ENCODE measurements at regions not wholly inside any gene's neighbourhood (a gene's known extent, or its start where the extent isn't known, plus 50 kb on each side); places are given as distances from the start of the nearest gene placed in this dataset.

- TF ChIP-seq CTCF (IDR thresholded peaks at IDR 0.05), result no peak
- no peak overlapping the region for H3K9ac ChIP-seq (ENCODE audit: low read depth in 2 of 2, low read length in 2 of 2)
- H3K4me1 ChIP-seq, result no peaks in the 10 kb centered on the region
- H3K27me3 ChIP-seq, result no peaks in the 10 kb centered on the region
- no peak overlapping the region for H3K27ac ChIP-seq
- no peak for DNase-seq
- no peaks in the 10 kb centered on the region for H3K9me3 ChIP-seq
- intact Hi-C loops (cut with DNase I), result no loop called here
- no peak overlapping the region for H3K4me3 ChIP-seq
- H3K36me3 ChIP-seq, result no peaks in the 10 kb centered on the region
These were observed 2800.4 kb downstream of the PCDH9 start for GRCh38 chr13:64429691-64430090.

- no peak for TF ChIP-seq CTCF (IDR thresholded peaks at IDR 0.05)
- H3K27me3 ChIP-seq, result no peaks in the 10 kb centered on the region
- H3K9ac ChIP-seq (ENCODE audit: low read depth in 2 of 2, low read length in 2 of 2), result no peak overlapping the region
- DNase-seq, result no peak
- intact Hi-C loops (cut with DNase I), result no loop called here
- no peaks in the 10 kb centered on the region for H3K9me3 ChIP-seq
- H3K36me3 ChIP-seq, result no peaks in the 10 kb centered on the region
- H3K4me1 ChIP-seq, result no peaks in the 10 kb centered on the region
- H3K27ac ChIP-seq, result no peak overlapping the region
- no peak overlapping the region for H3K4me3 ChIP-seq
These were observed 2801.9 kb downstream of the PCDH9 start for GRCh38 chr13:64428196-64428595.

DNA sequence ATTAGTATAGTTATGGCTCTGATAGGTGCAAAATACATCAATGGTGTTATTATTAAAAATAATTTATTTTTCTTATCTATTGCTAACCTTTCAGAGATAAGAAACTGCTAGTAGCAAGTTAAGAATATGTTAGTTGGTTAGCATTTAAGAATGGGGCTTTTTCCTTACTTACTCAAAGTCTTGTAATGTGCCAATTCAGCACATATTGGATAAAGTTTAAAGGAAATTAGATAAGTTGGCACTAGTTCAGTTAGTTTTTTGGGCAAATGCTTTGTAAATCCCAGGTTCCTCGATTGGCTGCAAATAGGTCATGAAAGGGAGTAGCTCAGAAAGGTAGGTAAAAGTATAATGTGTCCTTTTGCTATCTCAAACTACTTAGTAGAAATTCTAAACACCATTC lies 2806.7 kb downstream of the PCDH9 start:
- H3K4me1 ChIP-seq, result no peaks in the 10 kb centered on the region
- H3K4me3 ChIP-seq, result no peak overlapping the region
- H3K36me3 ChIP-seq, result no peaks in the 10 kb centered on the region
- H3K27me3 ChIP-seq, result no peaks in the 10 kb centered on the region
- H3K9me3 ChIP-seq, result no peaks in the 10 kb centered on the region
- no peak overlapping the region for H3K27ac ChIP-seq
- intact Hi-C loops (cut with DNase I), result no loop called here
- no peak for DNase-seq
- no peak for TF ChIP-seq CTCF (IDR thresholded peaks at IDR 0.05)
- no peak overlapping the region for H3K9ac ChIP-seq (ENCODE audit: low read depth in 2 of 2, low read length in 2 of 2)

DNA sequence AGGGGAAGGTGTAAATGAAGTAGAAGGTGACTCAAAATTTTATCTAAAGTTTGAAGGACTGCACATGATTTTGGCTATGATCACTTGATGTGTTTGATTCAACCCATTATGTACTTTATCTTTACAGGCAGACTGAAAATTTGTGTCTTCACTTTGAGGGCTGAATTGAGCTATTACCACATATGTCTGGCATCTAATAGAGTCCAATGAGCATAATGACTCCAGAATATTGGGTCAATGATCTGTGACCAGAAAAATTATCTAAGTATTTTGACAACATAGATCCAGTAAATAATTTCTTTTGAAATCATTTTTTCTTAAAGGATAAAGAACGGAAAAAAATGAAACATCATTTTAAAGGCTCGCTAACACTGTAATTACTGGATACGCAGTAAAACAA lies 2810.0 kb downstream of the PCDH9 start:
- intact Hi-C loops (cut with DNase I), result no loop called here
- no peak for TF ChIP-seq CTCF (IDR thresholded peaks at IDR 0.05)
- Histone ChIP-seq H3K27ac (no peak overlapping the region), H3K27me3 (no peaks in the 10 kb centered on the region), H3K4me3 (no peak overlapping the region), H3K36me3 (no peaks in the 10 kb centered on the region), H3K9me3 (no peaks in the 10 kb centered on the region), H3K9ac (ENCODE audit: low read depth in 2 of 2, low read length in 2 of 2) (no peak overlapping the region), H3K4me1 (no peaks in the 10 kb centered on the region)
- DNase-seq, result no peak

DNA sequence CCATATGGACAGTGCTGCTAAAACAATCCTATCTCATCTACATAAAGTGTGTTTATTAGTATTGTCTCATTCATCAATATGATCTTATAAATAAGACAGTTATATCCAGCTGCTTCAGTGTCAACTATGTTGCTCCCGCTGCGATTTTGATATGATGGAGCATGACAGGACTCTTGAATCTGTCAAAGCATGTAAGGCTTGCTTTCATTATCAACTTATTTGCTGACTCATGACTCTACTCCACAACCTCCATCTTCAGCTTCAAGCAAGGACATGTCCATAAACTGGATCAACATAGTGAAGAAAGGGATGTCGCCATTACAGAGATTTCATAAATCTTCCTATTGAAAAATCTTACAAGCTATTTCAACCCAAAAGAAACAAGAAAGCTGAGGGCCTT lies 2812.6 kb downstream of the PCDH9 start:
- no peaks in the 10 kb centered on the region for H3K4me1 ChIP-seq
- intact Hi-C loops (cut with DNase I), result no loop called here
- H3K9me3 ChIP-seq, result no peaks in the 10 kb centered on the region
- H3K27me3 ChIP-seq, result no peaks in the 10 kb centered on the region
- no peak overlapping the region for H3K27ac ChIP-seq
- H3K4me3 ChIP-seq, result no peak overlapping the region
- DNase-seq, result no peak
- no peaks in the 10 kb centered on the region for H3K36me3 ChIP-seq
- H3K9ac ChIP-seq (ENCODE audit: low read depth in 2 of 2, low read length in 2 of 2), result no peak overlapping the region
- TF ChIP-seq CTCF (IDR thresholded peaks at IDR 0.05), result no peak

DNA sequence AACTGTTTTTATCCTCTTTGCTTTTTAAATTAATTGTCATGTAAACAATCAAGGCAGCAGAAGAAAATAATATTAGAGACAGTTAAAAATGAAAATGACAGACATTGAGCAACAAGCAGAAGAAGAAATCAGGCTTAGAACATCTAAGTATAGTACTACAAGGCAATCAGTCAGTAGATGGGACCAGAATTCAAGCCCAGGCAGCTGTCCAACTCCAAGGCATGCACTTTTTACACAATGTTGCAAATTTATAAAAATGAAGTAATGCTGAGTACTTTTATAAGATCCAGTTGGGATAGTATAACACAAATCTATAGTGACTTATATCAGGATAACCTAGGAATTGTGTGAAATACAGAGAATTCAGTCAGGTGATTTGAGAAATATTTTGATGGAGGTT lies 2815.8 kb downstream of the PCDH9 start:
- intact Hi-C loops (cut with DNase I), result no loop called here
- Histone ChIP-seq H3K27ac (no peak overlapping the region), H3K27me3 (no peaks in the 10 kb centered on the region), H3K9me3 (no peaks in the 10 kb centered on the region), H3K4me1 (no peaks in the 10 kb centered on the region), H3K36me3 (no peaks in the 10 kb centered on the region), H3K4me3 (no peak overlapping the region), H3K9ac (ENCODE audit: low read depth in 2 of 2, low read length in 2 of 2) (no peak overlapping the region)
- no peak for TF ChIP-seq CTCF (IDR thresholded peaks at IDR 0.05)
- DNase-seq, result no peak

Measured in colonic mucosa (tissue), 4 donors.